GM21447 (cell line): ENCODE measurements at regions not wholly inside any gene's neighbourhood (a gene's known extent, or its start where the extent isn't known, plus 50 kb on each side); places are given as distances from the start of the nearest gene placed in this dataset.

Experiments used
- ATAC-seq: cut with Tn5 transposase; IDR thresholded peaks from one replicate; pipeline ENCODE4 v1.9.1; 2021; ENCODE audit not compliant: unreplicated experiment

GRCh38 chr21:26784974-26785373 lies 60.2 kb downstream of the ADAMTS1 start:
- ATAC-seq = no peak

- no peak for ATAC-seq
Observed at GRCh38 chr21:26783466-26784195, 61.6 kb downstream of the ADAMTS1 start.

GRCh38 chr21:26782747-26783146 lies 62.5 kb downstream of the ADAMTS1 start:
- no peak for ATAC-seq

- ATAC-seq = no peak
Observed at GRCh38 chr21:26782331-26782730, 62.9 kb downstream of the ADAMTS1 start.

GRCh38 chr21:26781331-26781730 lies 63.9 kb downstream of the ADAMTS1 start:
- no peak for ATAC-seq

- ATAC-seq = no peak
Observed at GRCh38 chr21:26777166-26777565, 68.0 kb downstream of the ADAMTS1 start.

GRCh38 chr21:26776310-26777021 lies 68.7 kb downstream of the ADAMTS1 start:
- no peak for ATAC-seq

GRCh38 chr21:26773058-26773457 lies 72.2 kb downstream of the ADAMTS1 start:
- ATAC-seq = no peak

GRCh38 chr21:26769613-26770188 lies 75.5 kb downstream of the ADAMTS1 start:
- ATAC-seq = no peak

- ATAC-seq = no peak
Observed at GRCh38 chr21:26766826-26767325, 78.3 kb downstream of the ADAMTS1 start.

- no peak for ATAC-seq
Observed at GRCh38 chr21:26761174-26761915, 83.9 kb downstream of the ADAMTS1 start.

GRCh38 chr21:26759731-26760130 lies 85.5 kb downstream of the ADAMTS1 start:
- ATAC-seq = no peak

- ATAC-seq = no peak
Observed at GRCh38 chr21:26758083-26758880, 86.9 kb downstream of the ADAMTS1 start.

GRCh38 chr21:26756491-26757159 lies 88.6 kb downstream of the ADAMTS1 start:
- ATAC-seq = no peak

- no peak for ATAC-seq
Observed at GRCh38 chr21:26754853-26755252, 90.4 kb downstream of the ADAMTS1 start.

- no peak for ATAC-seq
Observed at GRCh38 chr21:26753822-26754221, 91.4 kb downstream of the ADAMTS1 start.

- ATAC-seq = no peak
Observed at GRCh38 chr21:26752849-26753248, 92.4 kb downstream of the ADAMTS1 start.

GRCh38 chr21:26751305-26751704 lies 93.9 kb downstream of the ADAMTS1 start:
- ATAC-seq = no peak

- ATAC-seq = no peak
Observed at GRCh38 chr21:26748066-26748465, 97.1 kb downstream of the ADAMTS1 start.

- ATAC-seq = no peak
Observed at GRCh38 chr21:26747216-26747615, 98.0 kb downstream of the ADAMTS1 start.
